HEK293T (cell line): ENCODE measurements at regions not wholly inside any gene's neighbourhood (a gene's known extent, or its start where the extent isn't known, plus 50 kb on each side); places are given as distances from the start of the nearest gene placed in this dataset.
"Not testable (repeated sequence)": the region's sequence is repeated elsewhere in the genome, so short reads cannot be mapped to it uniquely, and the experiment has no call there.

Source experiments
- CTCF ChIA-PET: fragments of 350-600 bp; formaldehyde crosslinking; extraction: SDS; loops from one replicate; lab custom pipeline; 2021; ENCODE audit warnings: antibody characterized with exemption, inconsistent platforms; lab: Yijun Ruan, JAX
- POLR2A ChIA-PET: fragments of 350-600 bp; formaldehyde crosslinking; extraction: SDS; loops from one replicate; lab custom pipeline; 2020; ENCODE audit warnings: antibody characterized with exemption, inconsistent platforms; lab: Yijun Ruan, JAX
- DNase-seq: peaks from one replicate; pipeline ENCODE4 v3.0.0; 2012; ENCODE audit warnings: mixed read lengths; ENCODE audit errors: extremely low spot score
- ARNT ChIP-seq: fragments of 450-650 bp; IDR thresholded peaks from 2 replicates; pipeline ENCODE4 v1.6.1; 2017; ENCODE audit warnings: mild to moderate bottlenecking
- BHLHE40 ChIP-seq: fragments of 450-650 bp; IDR thresholded peaks from 2 replicates; pipeline ENCODE4 v1.6.1; 2016; ENCODE audit warnings: mild to moderate bottlenecking, moderate library complexity, borderline replicate concordance
- CTBP1 ChIP-seq: fragments of 450-650 bp; IDR thresholded peaks from 2 replicates; pipeline ENCODE4 v1.6.1; 2016; ENCODE audit warnings: borderline replicate concordance
- ELF4 ChIP-seq: fragments of 450-650 bp; IDR thresholded peaks from 2 replicates; pipeline ENCODE4 v1.6.1; 2017; ENCODE audit warnings: antibody characterized with exemption
- FOXA1 ChIP-seq: fragments of 450-650 bp; IDR thresholded peaks from 2 replicates; pipeline ENCODE4 v1.6.1; 2016; ENCODE audit warnings: mild to moderate bottlenecking
- FOXK2 ChIP-seq: fragments of 450-650 bp; IDR thresholded peaks from 2 replicates; pipeline ENCODE4 v1.6.1; 2016; ENCODE audit warnings: mild to moderate bottlenecking
- FOXM1 ChIP-seq: fragments of 450-650 bp; IDR thresholded peaks from 2 replicates; pipeline ENCODE4 v1.6.1; 2017; ENCODE audit warnings: mild to moderate bottlenecking, borderline replicate concordance
- HDGF ChIP-seq: fragments of 450-650 bp; IDR thresholded peaks from 2 replicates; pipeline ENCODE4 v1.6.1; 2017; ENCODE audit warnings: antibody characterized with exemption, borderline replicate concordance
- L3MBTL2 ChIP-seq: fragments of 450-650 bp; conservative IDR thresholded peaks from 2 replicates; pipeline ENCODE4 v1.6.1; 2016; ENCODE audit warnings: mild to moderate bottlenecking
- LEF1 ChIP-seq: fragments of 450-650 bp; IDR thresholded peaks from 2 replicates; pipeline ENCODE4 v1.6.1; 2017; ENCODE audit warnings: mild to moderate bottlenecking, borderline replicate concordance
- NFRKB ChIP-seq: fragments of 450-650 bp; IDR thresholded peaks from 2 replicates; pipeline ENCODE4 v1.6.1; 2016; ENCODE audit warnings: mild to moderate bottlenecking, moderate library complexity
- SP1 ChIP-seq: fragments of 450-650 bp; IDR thresholded peaks from 2 replicates; pipeline ENCODE4 v1.6.1; 2017
- SUZ12 ChIP-seq: fragments of 450-650 bp; IDR thresholded peaks from 2 replicates; pipeline ENCODE4 v1.6.1; 2016; ENCODE audit warnings: mild to moderate bottlenecking
- TARDBP ChIP-seq: fragments of 450-650 bp; IDR thresholded peaks from 2 replicates; pipeline ENCODE4 v1.6.1; 2016
- ZNF384 ChIP-seq: fragments of 450-650 bp; IDR thresholded peaks from 2 replicates; pipeline ENCODE4 v1.6.1; 2016
- TF ChIP-seq, protein P1 (sequence below): fragments of 450-650 bp; IDR thresholded peaks from 2 replicates; pipeline ENCODE4 v1.6.1; 2016

DNA sequence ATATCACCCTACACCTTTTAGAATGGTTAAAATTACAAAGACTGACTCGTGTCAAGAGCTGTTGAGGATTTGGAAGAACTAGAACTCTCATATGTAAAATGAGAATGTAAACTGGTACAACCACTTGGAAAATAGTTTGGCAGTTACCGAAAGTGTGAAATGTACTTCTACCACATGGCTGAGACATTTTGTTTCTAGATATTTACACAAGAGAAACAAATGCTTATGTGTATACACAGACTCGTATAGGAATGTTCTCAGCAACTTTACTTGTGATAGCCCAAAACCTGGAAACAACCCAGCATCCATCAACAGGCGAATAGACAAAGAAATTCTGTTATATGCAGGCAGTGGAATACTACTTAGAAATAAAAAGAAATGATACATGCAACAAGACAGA, 103.0 kb downstream of the BRMS1L start:
- ChIA-PET CTCF (no interaction called here), POLR2A (no interaction called here)
- no peak for DNase-seq
- no peak for TF ChIP-seq BHLHE40
- TF ChIP-seq SUZ12: no peak
- no peak for TF ChIP-seq SP1
- TF ChIP-seq LEF1: no peak
- TF ChIP-seq ARNT: no peak
- no peak for TF ChIP-seq NFRKB
- TF ChIP-seq HDGF: no peak
- no peak for TF ChIP-seq ZNF384
- TF ChIP-seq L3MBTL2: no peak
- TF ChIP-seq FOXM1: no peak
- TF ChIP-seq ELF4: no peak
- no peak for TF ChIP-seq FOXA1

DNA sequence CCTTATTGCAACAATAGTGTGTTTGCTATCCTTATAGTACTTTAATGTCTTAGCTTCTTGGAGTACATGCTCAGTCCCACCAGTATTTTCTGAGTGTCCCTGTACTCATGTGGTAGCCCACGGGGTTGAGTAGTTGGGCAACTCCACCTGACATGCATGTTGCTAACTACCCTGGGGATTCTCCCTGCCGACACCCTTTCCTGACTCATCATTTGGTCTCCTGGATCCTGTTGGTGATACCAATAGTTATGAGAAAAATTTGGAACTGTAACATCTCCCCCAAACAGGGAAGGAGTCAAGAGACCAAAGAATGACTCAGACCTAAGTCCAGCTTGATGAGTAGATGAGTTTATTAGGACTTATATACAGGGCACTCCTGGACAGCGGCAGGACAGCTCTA, 101.6 kb downstream of the BRMS1L start:
- CTCF ChIA-PET: interaction anchor here (0.6 kb wide), 1 partner anchor 95 kb away, joined by 7 read pairs; no protein-coding TSS in a partner anchor
- DNase-seq: no peak
- TF ChIP-seq FOXK2 (no peak), FOXM1 (no peak), HDGF (no peak), SUZ12 (no peak), LEF1 (no peak), TARDBP (no peak), CTBP1 (no peak), BHLHE40 (no peak), ELF4 (no peak), ARNT (no peak), NFRKB (no peak), ZNF384 (no peak), FOXA1 (no peak), SP1 (no peak), L3MBTL2 (no peak)
- TF ChIP-seq, protein P1, sequence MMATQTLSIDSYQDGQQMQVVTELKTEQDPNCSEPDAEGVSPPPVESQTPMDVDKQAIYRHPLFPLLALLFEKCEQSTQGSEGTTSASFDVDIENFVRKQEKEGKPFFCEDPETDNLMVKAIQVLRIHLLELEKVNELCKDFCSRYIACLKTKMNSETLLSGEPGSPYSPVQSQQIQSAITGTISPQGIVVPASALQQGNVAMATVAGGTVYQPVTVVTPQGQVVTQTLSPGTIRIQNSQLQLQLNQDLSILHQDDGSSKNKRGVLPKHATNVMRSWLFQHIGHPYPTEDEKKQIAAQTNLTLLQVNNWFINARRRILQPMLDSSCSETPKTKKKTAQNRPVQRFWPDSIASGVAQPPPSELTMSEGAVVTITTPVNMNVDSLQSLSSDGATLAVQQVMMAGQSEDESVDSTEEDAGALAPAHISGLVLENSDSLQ: no peak

GRCh38 chr14:35925319-35925718, 99.2 kb downstream of the BRMS1L start:
- no peak for DNase-seq
- ChIA-PET POLR2A (no interaction called here), CTCF (no interaction called here)
- TF ChIP-seq NFRKB (no peak), L3MBTL2 (no peak), FOXM1 (no peak), SP1 (no peak), ZNF384 (no peak), FOXK2 (no peak), TARDBP (no peak), ARNT (no peak), HDGF (no peak), SUZ12 (no peak), LEF1 (no peak), FOXA1 (no peak), ELF4 (no peak), CTBP1 (no peak), BHLHE40 (no peak)
- TF ChIP-seq, protein P1: no peak

More for the DNA sequence above, 101.6 kb downstream of the BRMS1L start:
- POLR2A ChIA-PET: no interaction called here

GRCh38 chr14:35922590-35922989, 96.5 kb downstream of the BRMS1L start:
- POLR2A ChIA-PET, DNase-seq, CTCF ChIA-PET: not testable (repeated sequence)

DNA sequence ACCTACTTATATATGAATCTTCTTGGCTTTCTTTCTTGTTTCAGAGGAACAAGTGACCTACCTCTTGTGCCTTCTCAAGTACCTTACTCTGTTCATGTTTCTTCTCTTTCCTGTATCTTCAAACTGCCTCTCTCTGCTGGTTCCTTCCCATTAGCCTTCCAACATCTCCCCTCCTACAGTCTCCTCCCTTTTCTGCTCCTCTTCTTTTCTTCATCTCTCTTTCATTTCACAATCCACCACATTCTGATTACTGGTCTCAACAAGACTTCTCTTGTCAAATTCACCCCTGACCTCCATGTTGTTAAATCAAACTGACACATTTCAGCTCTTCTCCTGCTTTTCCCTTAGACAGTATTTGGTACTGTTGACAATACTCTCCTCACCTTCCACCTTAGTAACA, 95.6 kb downstream of the BRMS1L start:
- no peak for TF ChIP-seq SUZ12
- TF ChIP-seq CTBP1: no peak
- no peak for TF ChIP-seq BHLHE40
- no peak for TF ChIP-seq HDGF
- TF ChIP-seq SP1: no peak
- TF ChIP-seq FOXK2: no peak
- TF ChIP-seq FOXA1: no peak
- TF ChIP-seq FOXM1: no peak
- TF ChIP-seq NFRKB: no peak
- TF ChIP-seq, protein P1: no peak
- TF ChIP-seq L3MBTL2: no peak
- TF ChIP-seq ELF4: no peak
- TF ChIP-seq ARNT: no peak
- no peak for TF ChIP-seq LEF1
- TF ChIP-seq ZNF384: no peak
- TF ChIP-seq TARDBP: no peak
- CTCF ChIA-PET: no interaction called here
- POLR2A ChIA-PET: no interaction called here
- no peak for DNase-seq
